ENCODE measurements at regions not wholly inside any gene's neighbourhood (a gene's known extent, or its start where the extent isn't known, plus 50 kb on each side); places are given as distances from the start of the nearest gene placed in this dataset.

- H3K4me2 ChIP-seq (ENCODE audit: low read depth, low read length, poor library complexity, severe bottlenecking): no peak overlapping the region
- TF ChIP-seq CTCF (IDR thresholded peaks at IDR 0.05; ENCODE audit: insufficient read depth, low read length, poor library complexity, severe bottlenecking) (no peak), EZH2phosphoT487 (conservative IDR thresholded peaks at IDR 0.05; ENCODE audit: low read length) (no peak)
- no peaks in the 10 kb centered on the region for H3K36me3 ChIP-seq (ENCODE audit: low read length)
- no peaks in the 10 kb centered on the region for H3K79me2 ChIP-seq (ENCODE audit: insufficient read depth, low read length)
- no peaks in the 10 kb centered on the region for H3K9me2 ChIP-seq (replicated peaks; ENCODE audit: insufficient read depth, low read length)
- H3K9me3 ChIP-seq (ENCODE audit: insufficient read depth, low read length): no peaks in the 10 kb centered on the region
- H4K20me1 ChIP-seq (ENCODE audit: low read depth, low read length): no peaks in the 10 kb centered on the region
- H3K4me3 ChIP-seq (ENCODE audit: insufficient read depth, low read length, poor library complexity, severe bottlenecking): no peak overlapping the region
- H3K9ac ChIP-seq (ENCODE audit: low read length): no peak overlapping the region
- no peaks in the 10 kb centered on the region for H3F3A ChIP-seq (ENCODE audit: insufficient read depth)
- H3K27me3 ChIP-seq (ENCODE audit: low read length): no peaks in the 10 kb centered on the region
- no peak overlapping the region for H2AFZ ChIP-seq (ENCODE audit: low read depth, low read length, severe bottlenecking)
- H3K27ac ChIP-seq (ENCODE audit: low read depth, low read length): no peak overlapping the region
Measured at GRCh38 chr2:217010173-217010572, 150.3 kb upstream of the TNP1 start.

GRCh38 chr2:217008794-217009193 lies 148.9 kb upstream of the TNP1 start:
- Histone ChIP-seq H3K9ac (ENCODE audit: low read length) (no peak overlapping the region), H2AFZ (ENCODE audit: low read depth, low read length, severe bottlenecking) (no peak overlapping the region), H3K27ac (ENCODE audit: low read depth, low read length) (no peak overlapping the region), H4K20me1 (ENCODE audit: low read depth, low read length) (no peaks in the 10 kb centered on the region), H3K4me3 (ENCODE audit: insufficient read depth, low read length, poor library complexity, severe bottlenecking) (no peak overlapping the region), H3K79me2 (ENCODE audit: insufficient read depth, low read length) (no peaks in the 10 kb centered on the region), H3F3A (ENCODE audit: insufficient read depth) (no peaks in the 10 kb centered on the region), H3K9me3 (ENCODE audit: insufficient read depth, low read length) (no peaks in the 10 kb centered on the region), H3K36me3 (ENCODE audit: low read length) (no peaks in the 10 kb centered on the region), H3K4me2 (ENCODE audit: low read depth, low read length, poor library complexity, severe bottlenecking) (no peak overlapping the region), H3K27me3 (ENCODE audit: low read length) (no peaks in the 10 kb centered on the region), H3K9me2 (replicated peaks; ENCODE audit: insufficient read depth, low read length) (no peaks in the 10 kb centered on the region)
- TF ChIP-seq EZH2phosphoT487 (conservative IDR thresholded peaks at IDR 0.05; ENCODE audit: low read length) (no peak), CTCF (IDR thresholded peaks at IDR 0.05; ENCODE audit: insufficient read depth, low read length, poor library complexity, severe bottlenecking) (no peak)

GRCh38 chr2:217006217-217006616 lies 146.4 kb upstream of the TNP1 start:
- H3K27me3 ChIP-seq (ENCODE audit: low read length): no peaks in the 10 kb centered on the region
- no peak overlapping the region for H3K4me2 ChIP-seq (ENCODE audit: low read depth, low read length, poor library complexity, severe bottlenecking)
- no peak overlapping the region for H3K27ac ChIP-seq (ENCODE audit: low read depth, low read length)
- H3K36me3 ChIP-seq (ENCODE audit: low read length): no peaks in the 10 kb centered on the region
- no peaks in the 10 kb centered on the region for H4K20me1 ChIP-seq (ENCODE audit: low read depth, low read length)
- H3K9me3 ChIP-seq (ENCODE audit: insufficient read depth, low read length): no peaks in the 10 kb centered on the region
- H3K79me2 ChIP-seq (ENCODE audit: insufficient read depth, low read length): no peaks in the 10 kb centered on the region
- no peak overlapping the region for H3K4me3 ChIP-seq (ENCODE audit: insufficient read depth, low read length, poor library complexity, severe bottlenecking)
- H3K9me2 ChIP-seq (replicated peaks; ENCODE audit: insufficient read depth, low read length): no peaks in the 10 kb centered on the region
- no peak overlapping the region for H2AFZ ChIP-seq (ENCODE audit: low read depth, low read length, severe bottlenecking)
- TF ChIP-seq EZH2phosphoT487 (conservative IDR thresholded peaks at IDR 0.05; ENCODE audit: low read length) (no peak), CTCF (IDR thresholded peaks at IDR 0.05; ENCODE audit: insufficient read depth, low read length, poor library complexity, severe bottlenecking) (no peak)
- no peaks in the 10 kb centered on the region for H3F3A ChIP-seq (ENCODE audit: insufficient read depth)
- no peak overlapping the region for H3K9ac ChIP-seq (ENCODE audit: low read length)

- Histone ChIP-seq H2AFZ (ENCODE audit: low read depth, low read length, severe bottlenecking) (no peak overlapping the region), H3K4me2 (ENCODE audit: low read depth, low read length, poor library complexity, severe bottlenecking) (no peak overlapping the region), H3K27me3 (ENCODE audit: low read length) (no peaks in the 10 kb centered on the region), H3K36me3 (ENCODE audit: low read length) (no peaks in the 10 kb centered on the region), H3K79me2 (ENCODE audit: insufficient read depth, low read length) (no peaks in the 10 kb centered on the region), H3K9ac (ENCODE audit: low read length) (no peak overlapping the region), H3K27ac (ENCODE audit: low read depth, low read length) (no peak overlapping the region), H3F3A (ENCODE audit: insufficient read depth) (no peaks in the 10 kb centered on the region), H3K4me3 (ENCODE audit: insufficient read depth, low read length, poor library complexity, severe bottlenecking) (no peak overlapping the region), H3K9me2 (replicated peaks; ENCODE audit: insufficient read depth, low read length) (no peaks in the 10 kb centered on the region), H3K9me3 (ENCODE audit: insufficient read depth, low read length) (no peaks in the 10 kb centered on the region), H4K20me1 (ENCODE audit: low read depth, low read length) (no peaks in the 10 kb centered on the region)
- TF ChIP-seq EZH2phosphoT487 (conservative IDR thresholded peaks at IDR 0.05; ENCODE audit: low read length) (no peak), CTCF (IDR thresholded peaks at IDR 0.05; ENCODE audit: insufficient read depth, low read length, poor library complexity, severe bottlenecking) (no peak)
Measured at GRCh38 chr2:217004656-217005055, 144.8 kb upstream of the TNP1 start.

Measured in SU-DHL-6 (cell line).